OCI-LY3 (cell line): ENCODE measurements at regions not wholly inside any gene's neighbourhood (a gene's known extent, or its start where the extent isn't known, plus 50 kb on each side); places are given as distances from the start of the nearest gene placed in this dataset.

Experiments
- CTCF ChIP-seq: fragments of 200-600, 300-600 bp; sonication (generic); IDR thresholded peaks from 2 replicates; pipeline ENCODE4 v1.5.1; 2014; ENCODE audit warnings: antibody characterized with exemption, low read length, low read depth
- EZH2phosphoT487 ChIP-seq: fragments of 200-600 bp; shearing (Covaris generic); IDR thresholded peaks from 2 replicates; pipeline ENCODE4 v1.6.1; 2018; ENCODE audit warnings: antibody characterized with exemption, mixed run types, low read depth

DNA sequence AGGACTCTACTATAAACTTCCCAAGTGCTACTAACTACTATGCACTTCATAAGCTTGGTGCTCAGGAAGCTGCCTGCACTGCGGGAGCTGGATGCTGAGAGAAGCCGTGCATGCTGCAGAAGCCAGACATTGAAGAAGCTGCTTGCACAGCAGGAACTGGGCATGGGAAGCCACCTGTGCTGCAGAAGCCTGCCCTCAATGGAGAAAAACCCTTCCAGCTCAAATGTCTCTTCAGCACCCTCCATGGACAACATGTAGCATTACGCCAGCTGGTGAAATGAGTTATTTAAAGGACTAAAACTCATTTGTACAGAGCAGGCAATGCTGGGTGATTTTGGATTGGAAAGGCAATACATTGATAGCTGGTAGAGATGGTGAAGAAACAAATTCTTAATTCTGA is 247.2 kb downstream of the KIF4B start:
- TF ChIP-seq EZH2phosphoT487, result no peak
- peak; percentile 64 for TF ChIP-seq CTCF
